Esophagus muscularis mucosa (tissue), 4 donors: ENCODE measurements at regions not wholly inside any gene's neighbourhood (a gene's known extent, or its start where the extent isn't known, plus 50 kb on each side); places are given as distances from the start of the nearest gene placed in this dataset.

Source experiments
- EP300 ChIP-seq: sonication (generic); formaldehyde crosslinking; IDR thresholded peaks from one replicate; pipeline ENCODE4 v1.6.1; 2017; ENCODE audit warnings: antibody characterized with exemption
- POLR2A ChIP-seq: fragments of 450-650 bp; IDR thresholded peaks from one replicate; pipeline ENCODE4 v1.6.1; 2017; ENCODE audit warnings: antibody characterized with exemption, moderate library complexity, mild to moderate bottlenecking, low read depth
- POLR2AphosphoS5 ChIP-seq, 2 donors: sonication (generic); formaldehyde crosslinking; IDR thresholded peaks; one replicate each; pipeline ENCODE4 v1.6.1; 2017; ENCODE audit warnings: antibody characterized with exemption in 2 of 2
- TF ChIP-seq, protein P1 (sequence below), 3 experiments: fragments of 200-600 bp in 2 of 3; fragments of 450-650 bp in 1 of 3; sonication (generic) in 2 of 3; IDR thresholded peaks; one replicate each; pipeline ENCODE4 v1.5.1; 2017 to 2019; ENCODE audit warnings: antibody characterized with exemption in 3 of 3, mild to moderate bottlenecking in 2 of 3, moderate library complexity in 1 of 3

DNA sequence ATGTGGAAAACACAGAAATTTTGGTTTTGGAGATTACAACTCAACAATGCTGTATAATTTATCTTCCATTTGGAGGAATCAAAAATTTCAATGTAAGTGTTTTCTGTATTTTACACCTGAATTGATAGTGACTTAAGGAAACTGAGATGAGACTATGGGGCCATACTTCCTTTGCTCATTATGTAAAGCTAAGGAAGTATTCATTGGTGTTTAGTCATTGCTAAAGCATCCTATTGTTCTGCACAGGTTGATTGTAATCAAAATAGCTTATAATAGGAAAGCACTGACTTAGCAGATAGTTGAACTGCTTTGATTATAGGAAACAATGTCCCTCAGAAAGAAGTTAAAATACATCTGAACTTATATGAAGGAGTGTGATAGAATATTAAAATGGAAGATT, 244.4 kb upstream of the SLITRK5 start:
- TF ChIP-seq POLR2A (no peak), EP300 (no peak), POLR2AphosphoS5 (IDR thresholded peaks at IDR 0.05) (no peak)
- TF ChIP-seq, protein P1, sequence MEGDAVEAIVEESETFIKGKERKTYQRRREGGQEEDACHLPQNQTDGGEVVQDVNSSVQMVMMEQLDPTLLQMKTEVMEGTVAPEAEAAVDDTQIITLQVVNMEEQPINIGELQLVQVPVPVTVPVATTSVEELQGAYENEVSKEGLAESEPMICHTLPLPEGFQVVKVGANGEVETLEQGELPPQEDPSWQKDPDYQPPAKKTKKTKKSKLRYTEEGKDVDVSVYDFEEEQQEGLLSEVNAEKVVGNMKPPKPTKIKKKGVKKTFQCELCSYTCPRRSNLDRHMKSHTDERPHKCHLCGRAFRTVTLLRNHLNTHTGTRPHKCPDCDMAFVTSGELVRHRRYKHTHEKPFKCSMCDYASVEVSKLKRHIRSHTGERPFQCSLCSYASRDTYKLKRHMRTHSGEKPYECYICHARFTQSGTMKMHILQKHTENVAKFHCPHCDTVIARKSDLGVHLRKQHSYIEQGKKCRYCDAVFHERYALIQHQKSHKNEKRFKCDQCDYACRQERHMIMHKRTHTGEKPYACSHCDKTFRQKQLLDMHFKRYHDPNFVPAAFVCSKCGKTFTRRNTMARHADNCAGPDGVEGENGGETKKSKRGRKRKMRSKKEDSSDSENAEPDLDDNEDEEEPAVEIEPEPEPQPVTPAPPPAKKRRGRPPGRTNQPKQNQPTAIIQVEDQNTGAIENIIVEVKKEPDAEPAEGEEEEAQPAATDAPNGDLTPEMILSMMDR (IDR thresholded peaks at IDR 0.05), result no peak
